ENCODE measurements at regions not wholly inside any gene's neighbourhood (a gene's known extent, or its start where the extent isn't known, plus 50 kb on each side); places are given as distances from the start of the nearest gene placed in this dataset.

DNA sequence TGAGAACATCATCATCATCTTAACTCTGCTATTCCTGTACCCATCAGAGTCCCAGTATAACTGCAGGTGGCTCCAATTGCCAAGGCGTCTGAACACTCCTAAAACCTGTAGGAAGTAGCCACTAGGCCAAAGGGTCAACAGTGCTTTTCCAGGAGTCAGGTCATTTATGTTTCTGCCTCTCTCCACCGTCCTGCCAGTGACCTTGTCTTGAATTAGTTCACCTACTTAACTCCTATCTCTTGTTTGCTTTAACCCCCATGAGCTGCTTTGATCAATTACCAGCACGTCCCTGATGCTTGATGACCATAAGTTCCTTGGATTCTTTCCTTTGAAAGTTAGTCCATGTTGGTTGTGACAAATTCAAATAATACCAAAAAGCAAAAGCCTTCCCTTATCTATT lies 169.8 kb upstream of the ANKRD28 start:
- Mint-ChIP-seq H3K4me1 (peaks cover 11% of the 10 kb centered on the region), H3K27me3 (ENCODE audit: low read depth in 3 of 3) (peaks cover 0 to 3% (median 2%) of the 10 kb centered on the region in 3 donors), H3K27ac (no peak overlapping the region), H3K4me3 (no peak overlapping the region), H3K36me3 (no peaks in the 10 kb centered on the region), H3K9me3 (peaks cover 0 to 5% (median 0%) of the 10 kb centered on the region in 7 donors)
- H3K79me2 ChIP-seq (ENCODE audit: insufficient read depth, low read length): no peaks in the 10 kb centered on the region
- TF ChIP-seq, protein P1, sequence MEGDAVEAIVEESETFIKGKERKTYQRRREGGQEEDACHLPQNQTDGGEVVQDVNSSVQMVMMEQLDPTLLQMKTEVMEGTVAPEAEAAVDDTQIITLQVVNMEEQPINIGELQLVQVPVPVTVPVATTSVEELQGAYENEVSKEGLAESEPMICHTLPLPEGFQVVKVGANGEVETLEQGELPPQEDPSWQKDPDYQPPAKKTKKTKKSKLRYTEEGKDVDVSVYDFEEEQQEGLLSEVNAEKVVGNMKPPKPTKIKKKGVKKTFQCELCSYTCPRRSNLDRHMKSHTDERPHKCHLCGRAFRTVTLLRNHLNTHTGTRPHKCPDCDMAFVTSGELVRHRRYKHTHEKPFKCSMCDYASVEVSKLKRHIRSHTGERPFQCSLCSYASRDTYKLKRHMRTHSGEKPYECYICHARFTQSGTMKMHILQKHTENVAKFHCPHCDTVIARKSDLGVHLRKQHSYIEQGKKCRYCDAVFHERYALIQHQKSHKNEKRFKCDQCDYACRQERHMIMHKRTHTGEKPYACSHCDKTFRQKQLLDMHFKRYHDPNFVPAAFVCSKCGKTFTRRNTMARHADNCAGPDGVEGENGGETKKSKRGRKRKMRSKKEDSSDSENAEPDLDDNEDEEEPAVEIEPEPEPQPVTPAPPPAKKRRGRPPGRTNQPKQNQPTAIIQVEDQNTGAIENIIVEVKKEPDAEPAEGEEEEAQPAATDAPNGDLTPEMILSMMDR (IDR thresholded peaks at IDR 0.05): no peak
- H3K36me3 ChIP-seq (replicated peaks in 1 of 2; ENCODE audit: control insufficient read depth in 1 of 2, insufficient read depth in 2 of 2, low read length in 2 of 2): no peaks in the 10 kb centered on the region
- no peaks in the 10 kb centered on the region for H3K9me3 ChIP-seq (replicated peaks in 1 of 2; ENCODE audit: control insufficient read depth in 1 of 2, insufficient read depth in 1 of 2, low read length in 2 of 2)
- no peaks in the 10 kb centered on the region for H4K20me1 ChIP-seq (ENCODE audit: insufficient read depth, low read length)
- intact Hi-C loops (cut with micrococcal nuclease): no loop called here
- H3K4me1 ChIP-seq (ENCODE audit: control insufficient read depth in 1 of 2, insufficient read depth in 2 of 2, low read length in 2 of 2): peaks cover 7 to 11% of the 10 kb centered on the region in 2 donors
- no peak for DNase-seq
- no peak overlapping the region for H3K9ac ChIP-seq (ENCODE audit: insufficient read depth, low read length, poor library complexity, severe bottlenecking)
- H2AFZ ChIP-seq (ENCODE audit: insufficient read depth, low read depth, low read length, poor library complexity, severe bottlenecking): no peak overlapping the region
- H3K27me3 ChIP-seq (ENCODE audit: control insufficient read depth in 2 of 2, insufficient read depth in 2 of 2, low read length in 2 of 2): no peaks in the 10 kb centered on the region
- 100% methylated on average over 2 of the region's 3 CpGs for WGBS (ENCODE audit: insufficient coverage)
- H3K4me2 ChIP-seq (replicated peaks; ENCODE audit: extremely low read depth, low read length, poor library complexity, severe bottlenecking): no peak overlapping the region
- H3K27ac ChIP-seq (ENCODE audit: low read depth in 1 of 2, low read length in 2 of 2): no peak overlapping the region
- H3K4me3 ChIP-seq (replicated peaks in 1 of 3; ENCODE audit: low read depth in 2 of 3, low read length in 3 of 3): no peak overlapping the region

DNA sequence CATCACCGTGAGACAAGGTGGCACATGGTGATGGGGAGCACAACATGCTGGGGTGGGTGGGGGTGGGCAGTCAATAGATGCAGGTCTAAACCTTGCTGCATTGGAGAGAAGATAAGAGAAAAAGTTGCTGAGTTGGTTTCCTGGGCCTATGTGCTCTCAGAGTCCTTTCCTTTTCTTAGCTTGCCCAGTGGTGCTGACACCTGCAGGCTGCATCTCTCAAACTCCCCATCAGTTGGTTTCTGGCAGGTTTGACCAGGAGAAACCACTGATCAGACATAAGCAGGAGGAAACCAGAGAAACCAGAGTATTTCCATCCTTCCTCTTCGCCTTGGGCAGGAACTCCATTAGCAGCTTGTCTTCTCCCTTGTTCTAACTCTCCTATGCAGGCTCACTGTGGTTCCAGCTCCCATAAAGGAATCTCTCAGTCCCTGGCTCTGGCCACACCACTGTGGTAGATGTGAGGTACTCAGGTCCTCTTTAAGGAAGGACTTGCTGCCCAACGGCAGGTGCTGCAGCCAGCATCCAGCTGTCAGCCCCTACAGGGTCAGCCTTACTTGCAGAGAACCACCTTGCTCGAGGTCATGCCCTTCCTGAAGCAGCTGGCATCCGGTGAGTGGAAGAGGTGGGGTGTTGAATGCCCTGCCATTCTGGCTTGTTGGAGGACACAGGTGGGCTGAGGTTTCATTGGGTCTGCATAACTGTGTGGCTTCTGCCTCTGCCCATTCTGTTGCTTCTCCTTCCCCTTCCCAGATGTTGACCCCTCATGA lies 172.3 kb upstream of the ANKRD28 start:
- no peak overlapping the region for H3K4me3 ChIP-seq (replicated peaks in 1 of 3; ENCODE audit: low read depth in 2 of 3, low read length in 3 of 3)
- peaks cover 11% of the 10 kb centered on the region for H3K4me1 Mint-ChIP-seq
- no peaks in the 10 kb centered on the region for H4K20me1 ChIP-seq (ENCODE audit: insufficient read depth, low read length)
- no peak overlapping the region for H3K27ac Mint-ChIP-seq
- no peaks in the 10 kb centered on the region for H3K4me1 ChIP-seq (ENCODE audit: control insufficient read depth in 1 of 2, insufficient read depth in 2 of 2, low read length in 2 of 2)
- peaks cover 0 to 8% (median 2%) of the 10 kb centered on the region in 7 donors for H3K9me3 Mint-ChIP-seq
- H3K9me3 ChIP-seq (replicated peaks in 1 of 2; ENCODE audit: control insufficient read depth in 1 of 2, insufficient read depth in 1 of 2, low read length in 2 of 2): no peaks in the 10 kb centered on the region
- WGBS (ENCODE audit: insufficient coverage): 90% methylated on average over 2 of the region's 5 CpGs
- H3K79me2 ChIP-seq (ENCODE audit: insufficient read depth, low read length): no peaks in the 10 kb centered on the region
- intact Hi-C loops (cut with micrococcal nuclease): no loop called here
- no peak overlapping the region for H3K4me2 ChIP-seq (replicated peaks; ENCODE audit: extremely low read depth, low read length, poor library complexity, severe bottlenecking)
- no peaks in the 10 kb centered on the region for H3K36me3 ChIP-seq (replicated peaks in 1 of 2; ENCODE audit: control insufficient read depth in 1 of 2, insufficient read depth in 2 of 2, low read length in 2 of 2)
- H3K27me3 ChIP-seq (ENCODE audit: control insufficient read depth in 2 of 2, insufficient read depth in 2 of 2, low read length in 2 of 2): no peaks in the 10 kb centered on the region
- H3K27ac ChIP-seq (ENCODE audit: low read depth in 1 of 2, low read length in 2 of 2): no peak overlapping the region
- H3K27me3 Mint-ChIP-seq (ENCODE audit: low read depth in 3 of 3): peaks cover 0 to 5% (median 4%) of the 10 kb centered on the region in 3 donors
- no peak overlapping the region for H3K9ac ChIP-seq (ENCODE audit: insufficient read depth, low read length, poor library complexity, severe bottlenecking)
- no peak overlapping the region for H2AFZ ChIP-seq (ENCODE audit: insufficient read depth, low read depth, low read length, poor library complexity, severe bottlenecking)
- no peaks in the 10 kb centered on the region for H3K36me3 Mint-ChIP-seq
- TF ChIP-seq, protein P1 (IDR thresholded peaks at IDR 0.05): no peak
- H3K4me3 Mint-ChIP-seq: no peak overlapping the region
- no peak for DNase-seq

All from CD14-positive monocyte (primary cell).